ENCODE measurements at regions not wholly inside any gene's neighbourhood (a gene's known extent, or its start where the extent isn't known, plus 50 kb on each side); places are given as distances from the start of the nearest gene placed in this dataset.
"Not testable (repeated sequence)": the region's sequence is repeated elsewhere in the genome, so short reads cannot be mapped to it uniquely, and the experiment has no call there.

DNA sequence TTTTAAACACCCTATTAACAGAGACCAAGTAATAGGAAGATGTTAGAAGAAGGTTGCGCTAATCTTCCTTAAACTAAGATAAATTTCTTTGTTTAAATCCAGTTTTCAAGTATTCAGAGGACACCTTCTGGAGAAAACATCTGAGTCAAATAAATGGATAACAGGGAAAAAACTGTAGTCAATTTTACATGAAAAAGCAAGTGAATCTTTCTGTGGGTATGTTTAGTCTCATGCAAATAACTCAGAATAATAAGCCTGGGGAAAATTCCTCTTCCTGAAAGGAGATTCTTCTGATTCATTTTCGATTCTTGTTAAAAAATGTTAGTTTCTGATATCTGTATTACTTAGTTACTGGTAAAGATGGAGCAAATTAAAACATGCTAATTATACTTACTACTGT is 145.5 kb downstream of the CTH start:
- DNase-seq = no peak

DNA sequence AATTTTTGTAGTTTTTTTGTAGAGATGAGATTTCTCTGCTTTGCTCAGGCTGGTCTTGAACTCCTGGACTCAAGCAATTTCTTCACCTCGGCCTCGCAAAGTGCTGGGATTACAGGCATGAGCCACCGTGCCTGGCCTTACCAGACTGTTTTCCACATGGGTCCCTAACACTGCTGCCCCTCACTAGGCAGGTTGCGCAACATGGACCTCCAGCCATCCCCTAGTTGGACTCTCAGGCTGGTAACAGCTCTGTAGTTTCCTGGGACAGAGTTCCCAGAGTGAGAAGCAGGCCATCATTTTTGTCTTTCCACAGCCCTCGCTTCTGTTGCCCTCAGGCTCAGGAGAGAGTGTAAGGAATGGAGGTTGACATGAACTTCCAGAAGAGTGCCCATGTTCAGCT is 156.1 kb downstream of the CTH start:
- DNase-seq = no peak

DNA sequence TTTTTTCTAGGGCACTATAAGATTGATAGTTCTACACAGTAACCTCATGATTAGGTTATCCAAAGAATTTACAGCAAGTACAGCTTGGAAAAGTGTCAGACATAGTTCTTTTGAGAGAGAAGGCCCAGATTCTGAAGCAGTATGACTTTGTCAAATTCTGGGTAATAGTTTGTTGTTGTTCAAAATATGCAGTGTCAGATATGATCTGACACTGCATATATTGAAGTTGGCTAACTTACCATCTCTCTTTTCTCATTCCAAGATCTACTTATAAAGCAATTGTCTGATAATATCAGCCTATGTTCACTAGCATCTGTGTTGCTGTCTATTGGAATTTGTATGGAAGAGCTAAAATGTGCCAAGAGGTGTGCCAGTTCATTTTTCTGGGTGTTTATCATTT is 160.1 kb downstream of the CTH start:
- no peak for DNase-seq

DNA sequence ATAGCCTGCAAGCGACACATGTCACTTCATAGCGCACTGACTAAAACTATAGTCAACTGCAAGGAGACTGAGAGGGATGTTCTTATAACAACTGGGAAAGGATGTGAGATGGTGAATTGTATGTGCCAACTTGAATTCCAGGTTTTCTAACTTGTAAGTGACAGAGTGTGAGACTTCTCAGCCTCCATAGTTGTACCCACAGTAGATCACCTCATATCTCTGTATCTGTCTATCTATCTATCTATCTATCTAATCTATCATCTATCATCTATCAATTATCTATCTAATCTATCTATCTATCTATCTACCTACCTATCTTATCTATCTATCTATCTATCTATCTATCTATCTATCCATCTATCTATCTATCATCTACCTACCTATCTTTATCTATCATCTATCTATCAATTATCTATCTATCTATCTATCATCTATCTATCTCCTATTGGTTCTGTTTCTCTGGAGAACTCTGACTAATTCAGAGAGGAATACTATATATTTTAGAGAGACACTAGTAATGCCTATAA is 162.3 kb downstream of the CTH start:
- no peak for DNase-seq

DNA sequence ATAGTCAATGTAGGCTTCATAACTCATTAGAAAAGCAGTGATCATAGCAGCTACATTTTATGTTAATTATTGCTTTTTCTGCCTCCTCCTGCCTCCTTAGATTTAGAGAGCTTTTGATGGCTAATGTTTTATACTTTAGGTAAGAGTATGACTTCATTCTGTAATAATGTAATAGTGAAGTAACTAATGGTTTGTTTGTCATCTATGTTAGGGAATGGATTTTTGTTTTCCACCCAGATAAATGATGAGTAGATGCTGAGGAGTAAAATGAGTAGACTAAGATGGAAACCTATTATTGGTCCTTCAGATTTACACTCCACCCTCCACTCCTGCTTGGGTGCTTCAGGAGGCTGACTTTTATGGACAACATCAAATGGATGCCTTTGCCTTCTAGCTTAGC is 170.6 kb downstream of the CTH start:
- DNase-seq = no peak

DNA sequence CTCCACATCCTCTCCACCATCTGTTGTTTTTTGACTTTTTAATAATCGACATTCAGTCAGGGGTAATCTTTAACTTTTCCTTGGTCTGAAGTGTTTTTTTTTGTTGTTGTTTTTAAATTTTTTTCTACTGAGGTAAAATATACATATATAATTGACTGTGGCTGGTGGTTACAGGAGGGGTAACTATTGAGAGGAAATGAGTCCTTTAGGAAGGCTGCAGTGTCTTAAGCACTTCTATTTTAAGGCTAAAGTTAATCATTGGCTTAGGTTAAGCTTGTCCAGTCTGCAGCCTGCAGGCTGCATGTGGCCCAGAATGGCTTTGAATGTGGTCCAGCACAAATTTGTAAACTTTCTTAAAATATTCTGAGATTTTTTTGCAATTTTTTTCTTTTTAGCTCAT is 172.5 kb downstream of the CTH start:
- DNase-seq = no peak

DNA sequence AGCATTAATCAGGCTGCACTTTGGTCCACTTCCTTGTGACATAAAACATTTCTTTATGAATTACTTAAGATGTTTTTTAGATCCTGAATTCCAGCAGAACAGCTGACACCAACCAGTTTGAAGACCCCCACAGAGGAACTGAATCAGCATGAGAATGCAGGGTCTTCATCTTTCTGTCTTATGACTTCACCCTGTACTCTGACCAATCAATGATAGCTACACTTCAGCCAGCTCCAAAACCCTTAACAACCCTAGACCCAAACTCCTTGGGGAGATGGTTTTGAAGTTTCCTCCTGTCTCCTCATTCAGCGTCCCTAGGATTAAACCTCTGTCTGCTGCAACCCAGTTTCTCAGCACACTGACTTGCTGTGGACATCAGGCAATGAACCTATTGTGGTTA is 175.0 kb downstream of the CTH start:
- no peak for DNase-seq

DNA sequence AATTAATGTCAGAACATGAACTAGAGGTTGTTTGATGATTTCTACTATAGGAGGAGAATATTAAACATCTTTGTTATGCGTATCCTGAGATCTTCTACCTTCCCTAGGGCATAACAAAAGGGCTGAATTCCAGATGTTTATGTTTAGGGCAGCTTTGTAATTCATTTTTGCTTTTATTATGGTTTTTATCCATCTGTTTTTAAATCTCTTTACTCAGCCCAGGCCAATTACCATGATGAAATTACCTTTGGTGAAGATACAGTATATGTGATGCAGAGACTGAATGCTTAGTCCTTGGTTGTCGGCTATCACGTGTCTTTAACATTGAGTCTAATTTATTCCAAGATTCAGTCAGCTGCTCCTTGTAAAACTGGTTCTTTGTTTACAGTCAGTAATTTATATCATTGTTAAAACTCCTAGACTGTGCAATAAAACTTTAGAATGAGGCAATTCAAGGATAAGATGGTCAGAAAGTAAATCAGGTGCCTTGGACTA is 176.9 kb downstream of the CTH start:
- no peak for DNase-seq

DNA sequence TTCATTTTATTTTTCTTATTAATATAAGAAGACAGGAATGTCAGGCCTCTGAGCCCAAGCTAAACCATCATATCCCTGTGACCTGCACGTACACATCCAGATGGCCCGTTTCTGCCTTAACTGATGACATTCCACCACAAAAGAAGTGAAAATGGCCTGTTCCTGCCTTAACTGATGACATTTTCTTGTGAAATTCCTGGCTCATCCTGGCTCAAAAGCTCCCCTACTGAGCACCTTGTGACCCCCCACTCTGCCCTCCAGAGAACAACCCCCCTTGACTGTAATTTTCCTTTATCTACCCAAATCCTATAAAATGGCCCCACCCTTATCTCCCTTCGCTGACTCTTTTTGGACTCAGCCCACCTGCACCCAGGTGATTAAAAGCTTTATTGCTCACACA is 182.5 kb downstream of the CTH start:
- not testable (repeated sequence) for DNase-seq

DNA sequence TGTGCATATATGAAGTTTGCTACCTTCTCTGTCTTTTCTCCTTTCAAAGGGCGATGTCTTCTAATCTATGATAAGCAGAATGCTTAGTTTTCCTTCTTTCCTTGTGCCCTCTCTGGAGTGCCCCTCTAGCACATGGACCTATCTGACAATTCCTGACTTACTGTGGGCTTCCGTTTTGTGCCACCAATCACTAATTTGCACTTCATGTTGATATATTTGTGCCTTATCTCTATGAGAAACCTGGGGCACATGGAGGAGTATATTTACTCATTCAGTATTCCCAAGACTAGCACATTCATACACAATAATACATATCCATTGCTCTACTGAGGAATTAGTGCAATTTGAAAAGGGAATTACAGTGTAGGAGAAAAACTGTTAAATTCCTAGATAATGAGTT is 197.7 kb downstream of the CTH start:
- DNase-seq = no peak

DNA sequence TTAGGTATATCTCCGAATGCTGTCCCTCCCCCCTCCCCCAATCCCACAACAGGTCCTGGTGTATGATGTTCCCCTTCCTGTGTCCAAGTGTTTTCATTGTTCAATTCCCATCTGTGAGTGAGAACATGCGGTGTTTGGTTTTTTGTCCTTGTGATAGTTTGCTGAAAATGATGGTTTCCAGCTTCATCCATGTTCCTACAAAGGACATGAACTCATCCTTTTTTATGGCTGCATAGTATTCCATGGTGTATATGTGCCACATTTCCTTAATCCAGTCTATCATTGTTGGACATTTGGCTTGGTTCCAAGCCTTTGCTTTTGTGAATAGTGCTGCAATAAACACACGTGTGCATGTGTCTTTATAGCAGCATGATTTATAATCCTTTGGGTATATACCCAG is 199.1 kb downstream of the CTH start:
- not testable (repeated sequence) for DNase-seq

DNA sequence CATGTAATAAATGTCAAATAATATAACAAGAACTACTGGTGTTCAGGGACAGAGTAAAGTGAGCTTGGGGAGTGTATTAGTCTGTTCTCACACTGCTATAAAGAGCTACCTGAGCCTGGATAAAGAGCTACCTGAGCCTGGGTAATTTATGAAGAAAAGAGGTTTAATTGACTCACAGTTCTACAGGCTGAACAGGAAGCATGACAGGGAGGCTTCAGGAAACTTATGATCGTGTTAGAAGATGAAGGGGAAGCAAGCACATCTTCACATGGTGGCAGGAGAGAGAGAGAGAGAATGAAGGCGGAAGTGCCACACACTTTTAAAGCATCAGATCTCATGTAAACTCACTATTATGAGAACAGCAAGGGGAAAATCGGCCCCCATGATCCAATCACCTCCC is 205.9 kb downstream of the CTH start:
- DNase-seq = no peak

DNA sequence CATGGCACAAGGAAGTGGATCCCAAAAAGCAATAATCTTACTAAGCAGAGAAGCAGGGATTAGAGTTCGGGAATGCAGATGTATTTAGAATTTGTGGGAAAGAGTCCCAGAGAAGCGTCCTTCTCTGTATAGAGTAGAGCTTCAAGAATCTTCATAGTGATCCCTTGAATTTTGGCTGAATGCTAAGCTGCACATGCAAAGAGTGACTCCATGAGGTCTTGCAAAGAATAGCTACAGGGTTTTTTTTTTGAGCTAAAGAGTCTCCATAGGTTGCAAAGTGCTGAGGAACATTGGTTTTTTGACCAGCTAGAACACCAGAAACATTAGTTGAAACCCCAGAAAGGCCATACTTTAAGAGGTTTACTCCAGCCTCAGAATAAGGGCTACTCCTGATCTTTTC is 206.7 kb downstream of the CTH start:
- DNase-seq = no peak

DNA sequence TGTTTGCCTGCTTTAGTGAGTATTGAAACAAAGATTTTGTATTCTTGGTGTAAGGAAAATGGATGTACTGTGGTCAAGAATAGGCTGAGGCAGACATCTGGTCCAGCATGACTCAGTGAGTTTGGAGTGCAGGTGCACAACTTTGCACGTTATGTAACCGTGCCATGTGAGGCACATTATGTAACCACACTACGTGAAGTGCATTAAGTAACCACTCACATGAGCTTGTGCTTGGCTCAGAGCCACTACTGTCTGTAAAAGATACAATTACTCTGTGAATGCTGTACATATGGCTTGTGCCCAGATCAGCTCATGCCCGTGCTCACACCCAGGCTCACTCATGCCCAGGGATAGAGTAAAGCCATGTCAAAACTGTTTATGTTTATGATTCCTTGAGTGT is 216.8 kb downstream of the CTH start:
- no peak for DNase-seq

DNA sequence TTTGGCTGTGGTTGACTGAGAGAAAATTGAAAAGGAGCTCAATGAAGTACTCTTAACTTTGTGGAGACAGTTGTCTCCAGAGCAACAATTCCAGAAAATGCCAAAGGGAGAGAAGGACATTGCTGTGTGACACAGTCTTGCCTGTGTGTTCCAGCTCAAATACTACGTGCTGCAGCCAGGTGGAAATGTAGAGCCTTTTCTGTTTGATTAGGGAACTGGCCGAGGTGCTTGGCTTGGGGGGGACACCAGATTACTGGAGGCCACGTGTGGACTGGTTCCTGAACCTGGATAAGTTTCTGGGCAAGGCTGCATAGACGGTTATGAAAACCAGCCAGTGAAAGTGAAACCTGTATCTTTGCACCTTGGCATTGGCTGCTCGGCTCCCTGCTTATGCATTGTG is 217.9 kb downstream of the CTH start:
- DNase-seq = no peak

DNA sequence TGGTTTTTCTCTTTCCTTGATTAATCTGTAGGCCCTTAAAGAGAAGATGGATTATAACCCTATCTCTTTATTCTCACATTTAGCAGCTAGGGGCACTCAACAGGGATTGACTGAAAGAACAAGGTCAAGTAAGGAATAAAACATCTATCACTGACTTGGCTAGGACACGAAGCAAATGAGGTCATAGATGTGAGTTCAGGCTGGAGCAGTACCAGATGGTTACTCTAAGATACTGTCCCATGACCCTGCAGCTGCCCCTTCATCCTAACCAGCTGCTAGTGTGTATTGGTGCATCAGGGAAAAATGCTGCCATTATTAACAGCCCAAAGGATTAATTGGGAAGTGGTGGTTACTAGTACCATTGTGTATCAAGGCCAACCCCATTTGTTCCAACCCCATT is 221.9 kb downstream of the CTH start:
- no peak for DNase-seq

DNA sequence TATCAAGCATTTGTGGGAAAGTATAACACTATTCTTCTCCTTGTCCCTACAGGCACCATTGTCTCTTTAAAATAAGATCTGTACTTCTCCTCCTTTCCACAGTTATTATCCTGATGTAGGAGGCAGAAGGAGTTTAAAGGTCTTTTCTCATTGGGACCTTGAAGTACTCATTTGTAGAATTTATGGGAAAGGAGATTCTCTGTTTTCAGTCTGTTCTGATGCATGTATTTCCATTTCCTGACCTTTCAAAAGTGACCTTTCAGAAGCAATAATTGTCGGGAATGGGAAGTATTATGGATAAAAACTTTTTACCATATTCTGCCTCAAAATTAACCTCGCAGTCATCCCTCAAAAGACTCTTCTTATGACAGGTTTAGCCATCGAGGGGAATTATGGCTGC is 224.8 kb downstream of the CTH start:
- no peak for DNase-seq

DNA sequence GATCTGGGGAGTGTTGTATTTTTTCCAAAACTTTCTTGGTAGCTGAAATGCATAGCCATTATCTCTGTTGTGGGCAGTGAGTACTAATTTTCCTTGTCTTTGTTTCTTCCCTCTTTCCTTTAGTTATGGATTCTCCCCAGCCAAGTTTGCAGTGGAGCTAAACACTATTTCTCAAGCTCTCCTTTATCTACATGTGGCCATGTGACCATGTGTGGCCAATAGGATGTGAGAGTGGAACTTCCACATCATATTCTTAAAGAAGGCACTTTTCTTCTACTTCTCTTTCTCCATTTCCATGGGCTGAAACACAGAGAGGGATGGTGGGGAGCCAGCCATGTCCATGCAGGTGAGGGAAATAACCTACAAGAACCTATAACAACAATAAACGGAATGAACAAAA is 230.8 kb downstream of the CTH start:
- no peak for DNase-seq

DNA sequence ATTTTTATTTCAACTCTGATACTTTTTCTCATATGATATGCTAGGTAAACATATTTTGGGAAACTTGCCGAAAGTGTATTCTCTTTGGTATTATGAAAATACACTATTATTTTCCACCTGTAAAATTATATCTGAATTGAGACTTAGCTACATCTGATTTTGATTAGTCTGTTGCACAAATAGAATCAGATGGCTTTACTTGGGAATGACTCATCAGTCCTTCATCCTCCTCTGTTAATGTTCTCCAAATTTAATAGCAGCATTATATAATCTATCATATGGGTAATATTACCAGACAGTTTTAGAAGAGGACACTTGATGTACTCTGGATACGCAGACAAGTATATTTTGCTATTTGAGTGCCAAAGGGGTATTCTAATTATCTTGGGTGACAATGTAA is 245.3 kb downstream of the CTH start:
- DNase-seq = no peak

DNA sequence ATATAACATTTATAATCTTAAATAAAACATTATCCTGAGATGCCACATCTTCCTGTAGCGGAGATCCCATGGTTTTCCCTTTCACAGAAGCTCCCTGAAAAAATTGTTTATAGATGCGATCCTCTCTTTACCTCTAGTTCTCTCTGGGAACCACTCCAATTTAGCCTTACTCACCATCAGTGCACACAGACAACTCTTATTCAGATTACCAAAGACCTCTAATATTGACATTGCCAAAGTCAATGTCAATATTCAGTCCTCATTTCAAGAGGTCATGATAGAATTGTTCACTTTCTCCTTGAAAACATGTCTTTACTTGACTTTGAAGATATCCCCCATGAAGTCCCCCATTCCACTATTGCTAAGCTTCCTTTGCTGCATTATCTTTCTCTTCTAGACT is 248.8 kb downstream of the CTH start:
- DNase-seq = no peak

DNA sequence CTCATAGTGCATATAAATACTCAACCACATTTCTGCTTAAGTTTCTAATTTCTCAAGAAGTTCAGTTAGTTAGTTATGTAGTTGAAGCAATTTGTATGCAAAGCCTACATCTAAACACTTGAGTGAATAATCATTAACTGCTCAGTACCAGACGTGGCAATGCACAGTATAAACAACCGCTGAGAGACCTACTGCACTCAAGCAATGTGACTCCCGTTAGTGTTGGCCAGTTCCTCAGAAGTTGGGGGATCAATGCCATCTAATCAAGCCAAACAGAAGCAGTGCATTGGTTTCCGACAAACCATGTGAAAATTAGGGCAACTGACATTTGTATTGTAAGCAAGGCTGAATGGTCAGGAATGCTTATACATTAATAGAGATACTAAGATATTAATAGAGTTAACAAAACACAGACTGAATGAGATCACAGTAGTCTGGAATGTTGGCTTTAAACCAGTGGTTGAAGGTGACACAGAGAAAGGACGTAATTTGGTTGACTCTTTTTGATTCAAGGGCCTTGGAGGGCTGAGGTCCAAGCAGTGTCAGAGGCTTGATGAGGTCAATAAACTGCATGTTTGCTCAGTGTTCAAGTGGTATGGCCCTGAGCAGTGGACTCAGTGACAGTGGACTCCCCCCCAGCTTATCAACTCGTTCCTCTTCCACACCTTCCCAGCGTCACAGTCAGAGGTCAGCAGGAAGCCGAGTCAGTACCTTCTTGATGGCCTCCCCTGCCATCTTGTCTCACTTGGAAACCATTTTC is 255.5 kb downstream of the CTH start:
- DNase-seq = no peak

DNA sequence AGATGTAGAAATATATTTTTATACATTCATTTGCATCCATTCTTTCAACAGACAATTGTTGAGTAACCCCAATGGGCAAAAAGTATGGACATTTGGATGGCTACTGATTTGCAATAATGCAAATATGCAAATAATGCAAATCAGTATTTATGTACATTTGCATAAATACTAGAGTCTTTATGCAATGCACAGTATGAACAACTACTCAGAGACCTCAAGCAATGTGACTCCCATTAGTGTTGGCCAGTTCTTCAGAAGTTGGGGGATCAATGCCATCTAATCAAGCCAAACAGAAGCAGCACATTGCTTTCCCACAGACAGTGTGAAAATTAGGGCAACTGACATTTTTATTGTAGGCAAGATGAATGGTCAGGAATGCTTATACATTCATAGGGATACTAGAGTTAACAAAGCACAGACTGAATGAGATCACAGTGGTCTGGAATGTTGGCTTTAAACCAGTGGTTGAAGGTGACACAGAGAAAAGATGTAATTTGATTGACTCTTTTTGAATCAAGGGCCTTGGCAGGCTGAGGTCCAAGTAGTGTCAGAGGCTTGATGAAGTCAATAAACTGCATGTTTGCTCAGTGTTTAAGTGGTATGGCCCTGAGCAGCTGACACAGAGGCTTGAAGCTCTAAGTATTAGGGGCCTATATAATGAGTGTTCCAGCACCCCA is 256.6 kb downstream of the CTH start:
- no peak for DNase-seq

DNA sequence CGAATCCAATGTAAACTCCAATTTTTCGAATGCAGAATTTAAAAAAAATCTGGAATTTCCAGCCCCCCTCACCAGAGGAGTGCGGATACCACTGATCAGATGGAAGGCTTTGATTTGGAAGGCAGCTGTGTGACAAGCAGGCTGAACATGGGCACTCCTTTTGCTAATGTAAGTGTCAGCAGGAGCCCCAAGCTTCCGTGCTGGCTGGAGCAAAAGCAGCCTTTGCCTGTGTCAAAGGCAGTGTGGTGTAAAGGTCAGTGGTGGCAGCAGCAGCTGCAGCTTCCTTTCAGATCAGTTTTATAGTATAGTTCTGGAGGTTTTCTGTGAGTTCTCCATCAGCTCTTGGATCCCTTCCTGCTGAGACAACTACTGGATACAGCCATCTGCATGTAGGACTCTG is 259.9 kb downstream of the CTH start:
- DNase-seq = no peak

DNA sequence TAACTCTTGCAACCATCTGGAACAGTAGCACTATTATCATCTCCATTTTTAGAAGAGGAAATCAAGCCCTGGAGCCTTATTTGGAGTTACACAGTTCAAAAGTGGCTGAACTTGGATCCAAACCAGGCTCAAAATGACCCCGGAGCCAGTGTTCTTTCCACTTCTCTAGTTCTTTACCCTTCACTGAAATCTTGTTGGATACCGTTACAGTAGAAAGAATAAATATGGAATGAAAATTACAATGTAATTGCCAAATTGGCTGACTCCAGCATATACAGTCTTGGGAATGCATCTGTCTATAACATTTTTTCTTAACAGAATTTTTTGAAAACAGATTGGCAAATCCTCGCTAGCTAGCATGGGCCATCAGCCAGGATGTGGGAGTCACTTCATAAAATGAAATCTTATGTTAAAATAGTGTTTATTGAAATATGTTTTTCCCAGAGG is 261.4 kb downstream of the CTH start:
- DNase-seq = no peak

Measured in SW 1271 (cell line).